Aorta (tissue), 5 donors: ENCODE measurements at regions not wholly inside any gene's neighbourhood (a gene's known extent, or its start where the extent isn't known, plus 50 kb on each side); places are given as distances from the start of the nearest gene placed in this dataset.

Source experiments
- ATAC-seq: fragments of 200-7000 bp; cut with Tn5 transposase; one replicate; pipeline ENCODE4 v1.9.1; 2022; ENCODE audit warnings: moderate library complexity; ENCODE audit not compliant: low FRiP score
- DNase-seq, 2 donors: peaks; one replicate each; pipeline ENCODE4 v3.0.0-alpha.2; 2020
- H3K27ac ChIP-seq, 2 donors: one replicate each; pipeline ENCODE4 v1.5.1; 2013; ENCODE audit warnings: low read length in 2 of 2, mild to moderate bottlenecking in 2 of 2, moderate library complexity in 2 of 2, control low read depth in 1 of 2, inconsistent platforms in 1 of 2, low read depth in 1 of 2
- H3K27me3 ChIP-seq, 2 donors: one replicate each; pipeline ENCODE4 v1.6.1; 2013; ENCODE audit warnings: control low read depth in 1 of 2, low read length in 1 of 2, mild to moderate bottlenecking in 1 of 2, moderate library complexity in 1 of 2; ENCODE audit not compliant: insufficient read depth in 2 of 2, control insufficient read depth in 1 of 2
- H3K36me3 ChIP-seq, 2 donors: one replicate each; pipeline ENCODE4 v1.6.1; 2013; ENCODE audit warnings: control low read depth in 1 of 2, low read length in 1 of 2, mild to moderate bottlenecking in 1 of 2; ENCODE audit not compliant: insufficient read depth in 2 of 2, control insufficient read depth in 1 of 2
- H3K4me1 ChIP-seq, 2 donors: one replicate each; pipeline ENCODE4 v1.6.1; 2013; ENCODE audit warnings: low read length in 2 of 2, control low read depth in 1 of 2, mild to moderate bottlenecking in 1 of 2, moderate library complexity in 1 of 2; ENCODE audit not compliant: insufficient read depth in 2 of 2, control insufficient read depth in 1 of 2
- H3K4me3 ChIP-seq, 2 donors: one replicate each; pipeline ENCODE4 v1.5.1; 2013; ENCODE audit warnings: low read length in 2 of 2, control low read depth in 1 of 2, mild to moderate bottlenecking in 1 of 2
- H3K9me3 ChIP-seq: one replicate; pipeline ENCODE4 v1.6.1; 2013; ENCODE audit warnings: mild to moderate bottlenecking, low read length; ENCODE audit not compliant: control insufficient read depth
- WGBS, 2 donors: extraction: QIAGEN DNeasy Blood & Tissue Kit; methylation state at CpG; one replicate each; pipeline ENCODE4 v1.1.7; 2013; 5-methylcytosine and 5-hydroxymethylcytosine counted together
- intact Hi-C, 2 donors: fragments of 100-400 bp; cut with DNase I; formaldehyde crosslinking; loops; one replicate each; pipeline versions ENCODE4 v1.14.2 to v1.15.0; 2022
- donor health status: healthy with polysubstance abuse.
- donor health status: Bipolar disorder and iron deficiency.
- donor health status: DM: no; HTN: no; CAD: no.
- donor health status: DM: no; HTN: no; CAD: no.
- donor health status: DM: yes; HTN: yes; CAD: no.

DNA sequence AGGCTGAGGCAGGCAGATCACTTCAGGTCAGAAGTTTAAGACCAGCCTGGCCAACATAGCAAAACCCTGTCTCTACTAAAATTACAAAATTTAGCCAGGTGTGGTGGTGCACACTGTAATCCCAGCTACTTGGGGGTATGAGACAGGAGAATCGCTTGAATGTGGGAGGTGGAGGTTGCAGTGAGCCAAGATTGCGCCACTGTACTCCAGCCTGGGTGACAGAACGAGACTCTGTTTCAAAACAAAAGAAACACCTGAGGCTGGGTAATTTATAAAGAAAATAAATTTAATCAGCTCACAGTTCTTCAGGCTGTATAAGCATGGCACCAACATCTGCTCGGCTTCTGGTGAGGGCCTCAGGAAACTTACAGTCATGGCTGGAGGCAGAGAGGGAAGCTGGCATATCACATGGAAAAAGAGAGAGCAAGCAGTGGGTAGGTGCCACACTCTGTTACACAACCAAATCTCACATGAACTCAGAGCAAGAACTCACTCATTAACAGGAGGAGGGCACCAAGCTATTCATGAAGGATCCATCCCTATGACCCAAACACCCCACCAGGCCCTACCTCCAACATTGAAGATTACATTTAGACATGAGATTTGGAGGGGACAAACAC, 244.1 kb upstream of the RBBP8 start:
- Histone ChIP-seq H3K4me3 (no peak overlapping the region), H3K27ac (no peak overlapping the region), H3K27me3 (no peaks in the 10 kb centered on the region), H3K36me3 (no peaks in the 10 kb centered on the region), H3K9me3 (no peaks in the 10 kb centered on the region), H3K4me1 (no peaks in the 10 kb centered on the region)
- intact Hi-C loops, result no loop called here
- DNase-seq, result no peak
- no peak for ATAC-seq
- 93 to 96% methylated on average over 4 of the region's 4 CpGs for WGBS, 2 donors

GRCh38 chr18:22689712-22690111, 243.4 kb upstream of the RBBP8 start:
- intact Hi-C loops, result no loop called here
- no peaks in the 10 kb centered on the region for H3K27me3 ChIP-seq
- no peaks in the 10 kb centered on the region for H3K4me1 ChIP-seq
- no peak for DNase-seq
- no peak overlapping the region for H3K27ac ChIP-seq
- H3K9me3 ChIP-seq, result no peaks in the 10 kb centered on the region
- H3K4me3 ChIP-seq, result no peak overlapping the region
- no peaks in the 10 kb centered on the region for H3K36me3 ChIP-seq
- ATAC-seq, result no peak

DNA sequence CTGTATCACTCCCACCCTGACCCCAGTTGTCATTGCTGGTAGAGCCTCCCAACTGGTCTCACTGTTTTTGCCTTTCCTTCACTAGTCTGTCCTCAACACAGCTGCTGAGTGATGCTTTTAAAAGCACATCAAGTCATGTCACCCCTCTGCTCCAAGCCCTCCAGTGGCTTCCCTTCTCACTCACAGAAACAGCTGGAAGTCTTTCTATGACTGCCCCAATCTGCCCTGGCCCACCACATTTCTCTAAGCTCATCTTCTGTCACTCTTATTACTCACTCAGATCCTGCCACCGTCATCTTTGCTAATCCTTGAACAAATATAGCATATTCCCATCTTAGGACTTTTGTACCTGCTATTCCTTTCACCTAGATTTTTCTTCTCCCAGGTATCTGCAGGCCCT, 242.6 kb upstream of the RBBP8 start:
- Histone ChIP-seq H3K36me3 (no peaks in the 10 kb centered on the region), H3K4me1 (no peaks in the 10 kb centered on the region), H3K4me3 (no peak overlapping the region), H3K27ac (no peak overlapping the region), H3K9me3 (no peaks in the 10 kb centered on the region), H3K27me3 (no peaks in the 10 kb centered on the region)
- DNase-seq, result no peak
- intact Hi-C loops, result no loop called here
- WGBS, 2 donors, result 96 to 98% methylated on average over 1 of the region's 1 CpG
- ATAC-seq, result no peak

DNA sequence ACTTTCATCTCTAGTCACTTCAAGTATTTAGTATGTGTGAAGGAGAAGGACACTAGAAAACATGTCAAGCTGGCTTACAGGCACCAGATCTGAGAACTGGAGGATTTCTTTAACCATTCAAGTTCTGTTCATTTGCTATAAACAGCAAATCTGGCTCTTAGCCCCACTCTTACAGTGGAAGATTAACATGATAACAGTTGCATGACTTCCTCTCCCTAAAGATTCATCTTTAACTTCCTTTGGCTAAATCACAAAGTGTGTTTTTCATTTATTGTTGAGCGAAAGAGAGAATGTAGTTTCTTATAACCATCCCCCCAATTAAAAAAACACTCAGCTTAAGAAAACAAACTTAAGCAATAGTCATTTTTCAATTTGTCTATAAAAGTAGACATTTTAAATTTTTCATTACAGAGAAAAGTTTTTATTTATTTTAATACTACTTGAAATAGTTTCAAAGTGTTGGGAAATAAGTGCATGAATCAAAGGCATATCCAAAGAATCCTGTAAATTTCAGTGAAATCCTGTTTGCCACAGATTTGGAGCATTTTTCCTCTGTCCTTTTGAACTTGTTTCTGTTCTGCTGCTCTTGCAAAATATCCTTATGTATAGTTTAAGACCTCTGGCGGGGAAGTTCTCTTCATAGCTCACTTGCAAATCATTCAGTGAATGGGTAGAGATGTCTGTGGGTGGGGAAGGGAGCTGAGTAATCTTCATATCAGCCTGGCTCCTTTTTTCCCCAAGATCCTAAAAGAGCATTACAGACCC, 241.0 kb upstream of the RBBP8 start:
- Histone ChIP-seq H3K4me3 (no peak overlapping the region), H3K27ac (no peak overlapping the region)

GRCh38 chr18:22694954-22695353, 238.2 kb upstream of the RBBP8 start:
- H3K4me1 ChIP-seq, result no peaks in the 10 kb centered on the region
- no peaks in the 10 kb centered on the region for H3K27me3 ChIP-seq
- no peak overlapping the region for H3K4me3 ChIP-seq
- 75 to 77% methylated on average over 8 of the region's 8 CpGs for whole genome bisulfite sequencing, 2 donors
- intact Hi-C loops, result no loop called here
- ATAC-seq (peak; percentile 78), DNase-seq (peak; percentile 79 to 81)
- no peak overlapping the region for H3K27ac ChIP-seq
- H3K9me3 ChIP-seq, result no peaks in the 10 kb centered on the region
- no peaks in the 10 kb centered on the region for H3K36me3 ChIP-seq

More for the DNA sequence above, 241.0 kb upstream of the RBBP8 start:
- H3K36me3 ChIP-seq, result no peaks in the 10 kb centered on the region
- H3K27me3 ChIP-seq, result no peaks in the 10 kb centered on the region
- intact Hi-C loops, result no loop called here
- 83 to 88% methylated on average over 2 of the region's 2 CpGs for WGBS, 2 donors
- no peaks in the 10 kb centered on the region for H3K9me3 ChIP-seq
- H3K4me1 ChIP-seq, result no peaks in the 10 kb centered on the region
- ATAC-seq, result no peak
- DNase-seq, result no peak

DNA sequence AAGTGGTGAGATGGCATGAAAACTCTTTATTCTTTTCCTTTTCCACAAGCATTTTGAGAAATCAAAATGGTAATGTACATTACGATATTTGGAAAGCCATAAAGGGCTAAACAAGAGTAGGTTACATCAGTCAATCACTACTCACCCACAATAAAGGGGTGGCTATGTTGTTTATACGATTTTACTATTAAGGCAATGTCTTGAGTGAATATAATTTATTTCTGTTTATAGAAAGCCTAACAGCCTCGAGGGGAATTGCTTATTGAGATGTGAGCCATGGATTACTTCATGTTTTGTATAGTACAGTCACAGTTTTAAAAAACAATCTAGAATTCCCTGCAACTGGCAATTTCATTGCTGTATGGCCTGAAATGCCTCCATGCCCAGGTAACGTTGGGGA, 237.5 kb upstream of the RBBP8 start:
- DNase-seq, result no peak
- intact Hi-C loops, result no loop called here
- no peak overlapping the region for H3K27ac ChIP-seq
- H3K36me3 ChIP-seq, result no peaks in the 10 kb centered on the region
- H3K27me3 ChIP-seq, result no peaks in the 10 kb centered on the region
- WGBS, 2 donors, result 65% methylated on average over 4 of the region's 4 CpGs
- ATAC-seq, result no peak
- H3K9me3 ChIP-seq, result no peaks in the 10 kb centered on the region
- H3K4me3 ChIP-seq, result no peak overlapping the region
- no peaks in the 10 kb centered on the region for H3K4me1 ChIP-seq

GRCh38 chr18:22697561-22697960, 235.6 kb upstream of the RBBP8 start:
- Histone ChIP-seq H3K9me3 (no peaks in the 10 kb centered on the region), H3K27ac (no peak overlapping the region), H3K4me1 (no peaks in the 10 kb centered on the region), H3K27me3 (no peaks in the 10 kb centered on the region), H3K36me3 (no peaks in the 10 kb centered on the region), H3K4me3 (no peak overlapping the region)
- ATAC-seq (no peak), DNase-seq (no peak)
- 92 to 94% methylated on average over 3 of the region's 3 CpGs for WGBS, 2 donors
- intact Hi-C loops, result no loop called here

DNA sequence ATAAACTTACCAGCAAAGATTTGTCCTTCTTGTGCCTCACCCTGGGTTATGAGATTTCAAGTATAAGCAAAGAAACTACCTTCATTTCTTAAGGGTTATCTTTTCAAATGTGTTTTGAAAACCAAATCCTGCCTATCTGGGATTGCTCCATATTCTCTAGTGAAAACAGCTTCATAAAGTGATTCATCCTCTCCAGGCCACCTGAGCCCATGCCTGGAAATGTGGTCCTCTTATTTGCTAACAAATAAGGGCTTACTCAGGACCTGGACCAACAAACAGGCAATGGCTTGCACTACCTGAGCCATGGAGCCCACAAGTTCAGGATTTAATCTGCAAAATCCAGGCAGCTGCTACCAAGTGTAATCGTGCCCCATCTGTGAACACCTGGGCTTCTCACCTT, 234.4 kb upstream of the RBBP8 start:
- Histone ChIP-seq H3K4me1 (no peaks in the 10 kb centered on the region), H3K4me3 (no peak overlapping the region), H3K36me3 (no peaks in the 10 kb centered on the region), H3K27me3 (no peaks in the 10 kb centered on the region), H3K27ac (no peak overlapping the region), H3K9me3 (no peaks in the 10 kb centered on the region)
- intact Hi-C loops, result no loop called here
- WGBS, 2 donors, result 92 to 96% methylated on average over 1 of the region's 1 CpG
- no peak for DNase-seq
- no peak for ATAC-seq

DNA sequence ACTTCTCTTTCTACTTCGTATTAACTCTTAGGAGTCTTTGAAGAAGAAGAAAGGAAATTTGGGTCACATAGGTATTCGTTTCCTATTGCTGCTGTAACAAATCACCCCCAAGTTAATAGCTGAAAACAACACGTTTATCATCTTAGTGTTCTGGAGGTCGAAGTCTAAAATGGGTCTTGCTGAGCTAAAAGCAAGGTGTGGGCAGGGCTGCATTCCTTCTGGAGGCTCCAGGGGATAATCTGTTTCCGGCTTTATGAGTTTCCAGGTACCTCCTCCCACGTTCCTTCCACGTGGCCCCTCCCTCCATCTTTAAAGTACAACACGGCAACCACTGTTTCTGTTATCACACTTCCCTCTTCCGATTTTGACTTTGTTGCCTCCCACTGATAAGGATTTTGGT, 233.5 kb upstream of the RBBP8 start:
- intact Hi-C loops, result no loop called here
- H3K36me3 ChIP-seq, result no peaks in the 10 kb centered on the region
- H3K9me3 ChIP-seq, result no peaks in the 10 kb centered on the region
- DNase-seq (no peak), ATAC-seq (no peak)
- no peak overlapping the region for H3K4me3 ChIP-seq
- no peaks in the 10 kb centered on the region for H3K4me1 ChIP-seq
- WGBS, 2 donors, result 87 to 90% methylated on average over 9 of the region's 9 CpGs
- H3K27me3 ChIP-seq, result no peaks in the 10 kb centered on the region
- no peak overlapping the region for H3K27ac ChIP-seq
